ENCODE measurements at regions not wholly inside any gene's neighbourhood (a gene's known extent, or its start where the extent isn't known, plus 50 kb on each side); places are given as distances from the start of the nearest gene placed in this dataset.

DNA sequence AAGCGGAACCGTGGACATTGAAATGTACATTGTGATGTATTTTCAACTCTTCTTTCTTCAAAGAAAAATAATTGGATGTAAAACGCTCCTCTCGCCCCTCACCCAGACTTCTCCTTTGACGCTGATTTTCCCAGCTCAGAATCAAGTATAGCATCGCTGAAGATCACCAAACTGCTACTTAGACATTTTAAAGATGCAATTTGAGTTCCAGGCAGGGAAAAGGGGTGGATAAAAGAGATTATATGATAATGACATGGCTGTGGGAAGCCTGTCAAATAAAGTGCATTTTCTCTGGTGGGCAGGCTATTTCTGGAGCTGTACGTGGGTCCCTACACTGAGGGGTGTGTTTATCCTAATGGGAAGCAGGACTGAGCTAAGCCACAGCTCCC lies 240.4 kb downstream of the CDC5L start:
- H3K36me3 Mint-ChIP-seq = no peaks in the 10 kb centered on the region
- Histone ChIP-seq H3K4me3 (ENCODE audit: low read length in 2 of 2) (no peak overlapping the region), H3K4me1 (ENCODE audit: insufficient read depth, low read length) (no peaks in the 10 kb centered on the region), H3K27me3 (ENCODE audit: insufficient read depth, low read length) (no peaks in the 10 kb centered on the region), H3K36me3 (ENCODE audit: insufficient read depth, low read length) (no peaks in the 10 kb centered on the region), H3K9me3 (ENCODE audit: control insufficient read depth in 1 of 2, low read length in 2 of 2) (no peaks in the 10 kb centered on the region), H3K27ac (ENCODE audit: low read depth, low read length) (no peak overlapping the region)
- CTCF ChIA-PET (ENCODE audit: partially characterized antibody) = no interaction called here
- POLR2A ChIA-PET (ENCODE audit: partially characterized antibody) = no interaction called here
- H3K27ac Mint-ChIP-seq = no peak overlapping the region
- no peaks in the 10 kb centered on the region for H3K9me3 Mint-ChIP-seq
- peaks cover 0 to 2% of the 10 kb centered on the region in 2 donors for H3K27me3 Mint-ChIP-seq
- DNase-seq = no peak
- intact Hi-C loops (cut with micrococcal nuclease) = no loop called here
- H3K4me1 Mint-ChIP-seq = peaks cover 0 to 9% (median 5%) of the 10 kb centered on the region in 4 donors
- H3K4me3 Mint-ChIP-seq = no peak overlapping the region

DNA sequence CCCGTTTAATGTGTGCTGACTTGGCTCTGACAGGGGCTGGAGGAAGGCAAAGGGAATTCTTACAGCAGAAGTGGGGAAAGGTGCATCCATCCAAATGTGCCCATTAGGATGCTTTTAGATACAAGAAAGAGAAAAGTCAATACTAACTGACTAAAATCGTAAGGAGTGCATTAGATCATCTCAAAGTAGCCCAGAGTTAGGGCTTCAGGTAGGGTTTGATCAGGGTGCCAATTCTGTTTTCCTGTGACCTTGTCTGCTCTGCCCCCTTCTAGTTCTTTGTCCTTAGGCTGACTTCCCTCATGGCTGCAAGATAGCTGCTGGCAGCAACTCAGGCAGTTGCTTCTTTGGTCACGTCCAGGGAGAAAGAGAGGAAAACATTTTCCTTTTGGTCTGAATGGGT lies 240.8 kb downstream of the CDC5L start:
- Histone ChIP-seq H3K27me3 (ENCODE audit: insufficient read depth, low read length) (no peaks in the 10 kb centered on the region), H3K36me3 (ENCODE audit: insufficient read depth, low read length) (no peaks in the 10 kb centered on the region), H3K4me3 (ENCODE audit: low read length in 2 of 2) (no peak overlapping the region), H3K4me1 (ENCODE audit: insufficient read depth, low read length) (no peaks in the 10 kb centered on the region), H3K9me3 (ENCODE audit: control insufficient read depth in 1 of 2, low read length in 2 of 2) (no peaks in the 10 kb centered on the region), H3K27ac (ENCODE audit: low read depth, low read length) (no peak overlapping the region)
- Mint-ChIP-seq H3K27ac (no peak overlapping the region), H3K36me3 (no peaks in the 10 kb centered on the region), H3K4me1 (peaks cover 0 to 9% (median 5%) of the 10 kb centered on the region in 4 donors), H3K27me3 (peaks cover 0 to 2% of the 10 kb centered on the region in 2 donors), H3K4me3 (no peak overlapping the region), H3K9me3 (no peaks in the 10 kb centered on the region)
- ChIA-PET POLR2A (ENCODE audit: partially characterized antibody) (no interaction called here), CTCF (ENCODE audit: partially characterized antibody) (no interaction called here)
- intact Hi-C loops (cut with micrococcal nuclease) = no loop called here
- DNase-seq = no peak

- no peaks in the 10 kb centered on the region for H3K36me3 Mint-ChIP-seq
- H3K9me3 ChIP-seq (ENCODE audit: control insufficient read depth in 1 of 2, low read length in 2 of 2) = no peaks in the 10 kb centered on the region
- ChIA-PET CTCF (ENCODE audit: partially characterized antibody) (interaction anchor here (1.3 to 2.4 kb wide), 2 partner anchors 1085 to 1293 kb away, joined by 6 to 15 read pairs; no protein-coding TSS in a partner anchor), POLR2A (ENCODE audit: partially characterized antibody) (no interaction called here)
- H3K27ac Mint-ChIP-seq = no peak overlapping the region
- no peaks in the 10 kb centered on the region for H3K27me3 ChIP-seq (ENCODE audit: insufficient read depth, low read length)
- no peak overlapping the region for H3K27ac ChIP-seq (ENCODE audit: low read depth, low read length)
- intact Hi-C loops (cut with micrococcal nuclease) = no loop called here
- H3K36me3 ChIP-seq (ENCODE audit: insufficient read depth, low read length) = no peaks in the 10 kb centered on the region
- no peaks in the 10 kb centered on the region for H3K4me1 ChIP-seq (ENCODE audit: insufficient read depth, low read length)
- no peak overlapping the region for H3K4me3 ChIP-seq (ENCODE audit: low read length in 2 of 2)
- peaks cover 0 to 9% (median 5%) of the 10 kb centered on the region in 4 donors for H3K4me1 Mint-ChIP-seq
- no peak overlapping the region for H3K4me3 Mint-ChIP-seq
- peaks cover 2 to 3% of the 10 kb centered on the region in 2 donors for H3K27me3 Mint-ChIP-seq
- H3K9me3 Mint-ChIP-seq = no peaks in the 10 kb centered on the region
- DNase-seq = no peak
Observed at GRCh38 chr6:44629636-44630035, 242.1 kb downstream of the CDC5L start.

GRCh38 chr6:44630125-44631028 lies 242.9 kb downstream of the CDC5L start:
- Histone ChIP-seq H3K4me3 (ENCODE audit: low read length in 2 of 2) (no peak overlapping the region), H3K27me3 (ENCODE audit: insufficient read depth, low read length) (no peaks in the 10 kb centered on the region), H3K27ac (ENCODE audit: low read depth, low read length) (no peak overlapping the region), H3K36me3 (ENCODE audit: insufficient read depth, low read length) (no peaks in the 10 kb centered on the region), H3K4me1 (ENCODE audit: insufficient read depth, low read length) (no peaks in the 10 kb centered on the region), H3K9me3 (ENCODE audit: control insufficient read depth in 1 of 2, low read length in 2 of 2) (no peaks in the 10 kb centered on the region)
- Mint-ChIP-seq H3K27me3 (peaks cover 2 to 3% of the 10 kb centered on the region in 2 donors), H3K4me1 (peaks cover 0 to 9% (median 5%) of the 10 kb centered on the region in 4 donors), H3K4me3 (no peak overlapping the region), H3K36me3 (no peaks in the 10 kb centered on the region), H3K27ac (no peak overlapping the region), H3K9me3 (no peaks in the 10 kb centered on the region)
- ChIA-PET CTCF (ENCODE audit: partially characterized antibody) (interaction anchor here (1.0 to 2.4 kb wide), 8 partner anchors 9 to 1460 kb away, joined by 3 to 15 read pairs (median 6); no protein-coding TSS in a partner anchor), POLR2A (ENCODE audit: partially characterized antibody) (no interaction called here)
- peak in 4 of 5 donors; percentile 7 to 24 (median 19) for DNase-seq
- intact Hi-C loops (cut with micrococcal nuclease) = no loop called here

- no peaks in the 10 kb centered on the region for H3K36me3 ChIP-seq (ENCODE audit: insufficient read depth, low read length)
- no peak overlapping the region for H3K4me3 ChIP-seq (ENCODE audit: low read length in 2 of 2)
- H3K27ac Mint-ChIP-seq = no peak overlapping the region
- no peak for DNase-seq
- no peak overlapping the region for H3K27ac ChIP-seq (ENCODE audit: low read depth, low read length)
- H3K27me3 Mint-ChIP-seq = peaks cover 3 to 7% of the 10 kb centered on the region in 2 donors
- POLR2A ChIA-PET (ENCODE audit: partially characterized antibody) = no interaction called here
- peaks cover 0 to 2% (median 0%) of the 10 kb centered on the region in 8 donors for H3K9me3 Mint-ChIP-seq
- H3K4me1 ChIP-seq (ENCODE audit: insufficient read depth, low read length) = no peaks in the 10 kb centered on the region
- peaks cover 0 to 9% (median 5%) of the 10 kb centered on the region in 4 donors for H3K4me1 Mint-ChIP-seq
- CTCF ChIA-PET (ENCODE audit: partially characterized antibody) = interaction anchor here (1.5 kb wide), 1 partner anchor 11 kb away, joined by 4 read pairs; no protein-coding TSS in a partner anchor
- H3K36me3 Mint-ChIP-seq = no peaks in the 10 kb centered on the region
- no peak overlapping the region for H3K4me3 Mint-ChIP-seq
- no peaks in the 10 kb centered on the region for H3K9me3 ChIP-seq (ENCODE audit: control insufficient read depth in 1 of 2, low read length in 2 of 2)
- intact Hi-C loops (cut with micrococcal nuclease) = no loop called here
- H3K27me3 ChIP-seq (ENCODE audit: insufficient read depth, low read length) = no peaks in the 10 kb centered on the region
Observed at GRCh38 chr6:44631968-44632367, 244.5 kb downstream of the CDC5L start.

GRCh38 chr6:44634321-44634720 lies 246.8 kb downstream of the CDC5L start:
- intact Hi-C loops (cut with micrococcal nuclease) = no loop called here
- peaks cover 0 to 4% (median 0%) of the 10 kb centered on the region in 4 donors for H3K4me1 Mint-ChIP-seq
- H3K36me3 Mint-ChIP-seq = no peaks in the 10 kb centered on the region
- ChIA-PET POLR2A (ENCODE audit: partially characterized antibody) (no interaction called here), CTCF (ENCODE audit: partially characterized antibody) (interaction anchor here (0.8 kb wide), 1 partner anchor 9 kb away, joined by 3 read pairs; no protein-coding TSS in a partner anchor)
- H3K4me1 ChIP-seq (ENCODE audit: insufficient read depth, low read length) = no peaks in the 10 kb centered on the region
- no peaks in the 10 kb centered on the region for H3K36me3 ChIP-seq (ENCODE audit: insufficient read depth, low read length)
- no peak overlapping the region for H3K27ac ChIP-seq (ENCODE audit: low read depth, low read length)
- H3K9me3 ChIP-seq (ENCODE audit: control insufficient read depth in 1 of 2, low read length in 2 of 2) = no peaks in the 10 kb centered on the region
- H3K9me3 Mint-ChIP-seq = peaks cover 0 to 2% (median 0%) of the 10 kb centered on the region in 8 donors
- peak overlapping the region in 2 of 7 donors; percentile 41 to 62 for H3K27ac Mint-ChIP-seq
- H3K27me3 ChIP-seq (ENCODE audit: insufficient read depth, low read length) = no peaks in the 10 kb centered on the region
- peaks cover 3 to 7% of the 10 kb centered on the region in 2 donors for H3K27me3 Mint-ChIP-seq
- no peak overlapping the region for H3K4me3 Mint-ChIP-seq
- H3K4me3 ChIP-seq (ENCODE audit: low read length in 2 of 2) = no peak overlapping the region
- no peak for DNase-seq

- no peaks in the 10 kb centered on the region for H3K36me3 Mint-ChIP-seq
- no peak overlapping the region for H3K4me3 ChIP-seq (ENCODE audit: low read length in 2 of 2)
- H3K27ac Mint-ChIP-seq = no peak overlapping the region
- H3K4me3 Mint-ChIP-seq = no peak overlapping the region
- H3K27ac ChIP-seq (ENCODE audit: low read depth, low read length) = no peak overlapping the region
- ChIA-PET POLR2A (ENCODE audit: partially characterized antibody) (no interaction called here), CTCF (ENCODE audit: partially characterized antibody) (no interaction called here)
- intact Hi-C loops (cut with micrococcal nuclease) = no loop called here
- H3K27me3 ChIP-seq (ENCODE audit: insufficient read depth, low read length) = no peaks in the 10 kb centered on the region
- H3K36me3 ChIP-seq (ENCODE audit: insufficient read depth, low read length) = no peaks in the 10 kb centered on the region
- no peaks in the 10 kb centered on the region for H3K4me1 ChIP-seq (ENCODE audit: insufficient read depth, low read length)
- no peaks in the 10 kb centered on the region for H3K9me3 ChIP-seq (ENCODE audit: control insufficient read depth in 1 of 2, low read length in 2 of 2)
- peaks cover 3 to 5% of the 10 kb centered on the region in 2 donors for H3K27me3 Mint-ChIP-seq
- peaks cover 0 to 2% (median 0%) of the 10 kb centered on the region in 8 donors for H3K9me3 Mint-ChIP-seq
- H3K4me1 Mint-ChIP-seq = peaks cover 0 to 2% (median 0%) of the 10 kb centered on the region in 4 donors
- DNase-seq = no peak
Observed at GRCh38 chr6:44635486-44635885, 248.0 kb downstream of the CDC5L start.
